ENCODE measurements at regions not wholly inside any gene's neighbourhood (a gene's known extent, or its start where the extent isn't known, plus 50 kb on each side); places are given as distances from the start of the nearest gene placed in this dataset.

GRCh38 chr1:194164755-194165154 is 978.3 kb upstream of the B3GALT2 start:
- H3K9me3 ChIP-seq (ENCODE audit: control insufficient read depth, low read length): no peaks in the 10 kb centered on the region
- H3K36me3 ChIP-seq (ENCODE audit: control insufficient read depth, insufficient read depth, low read length): no peaks in the 10 kb centered on the region
- no CpG with 5 or more reads among the region's 1 CpG for WGBS, 2 experiments (ENCODE audit: insufficient coverage in 2 of 2)
- H3K4me3 ChIP-seq (ENCODE audit: extremely low read depth, insufficient read depth, low read length, poor library complexity, severe bottlenecking): no peak overlapping the region
- H3K27ac ChIP-seq (ENCODE audit: low read depth, low read length, severe bottlenecking): no peak overlapping the region
- no peaks in the 10 kb centered on the region for H3K4me1 ChIP-seq (ENCODE audit: control insufficient read depth, insufficient read depth, low read length, poor library complexity, severe bottlenecking)

- Histone ChIP-seq H3K4me3 (ENCODE audit: extremely low read depth, insufficient read depth, low read length, poor library complexity, severe bottlenecking) (no peak overlapping the region), H3K27ac (ENCODE audit: low read depth, low read length, severe bottlenecking) (no peak overlapping the region), H3K4me1 (ENCODE audit: control insufficient read depth, insufficient read depth, low read length, poor library complexity, severe bottlenecking) (no peaks in the 10 kb centered on the region), H3K9me3 (ENCODE audit: control insufficient read depth, low read length) (no peaks in the 10 kb centered on the region), H3K36me3 (ENCODE audit: control insufficient read depth, insufficient read depth, low read length) (no peaks in the 10 kb centered on the region)
- 100% methylated on average over 1 of the region's 1 CpG; no CpG with 5 or more reads in 1 of the 2 experiments for WGBS, 2 experiments (ENCODE audit: insufficient coverage in 2 of 2)
Observed at GRCh38 chr1:194161591-194161990, 975.2 kb upstream of the B3GALT2 start.

GRCh38 chr1:194159941-194160340 is 973.5 kb upstream of the B3GALT2 start:
- Histone ChIP-seq H3K27ac (ENCODE audit: low read depth, low read length, severe bottlenecking) (no peak overlapping the region), H3K9me3 (ENCODE audit: control insufficient read depth, low read length) (no peaks in the 10 kb centered on the region), H3K36me3 (ENCODE audit: control insufficient read depth, insufficient read depth, low read length) (no peaks in the 10 kb centered on the region), H3K4me1 (ENCODE audit: control insufficient read depth, insufficient read depth, low read length, poor library complexity, severe bottlenecking) (no peaks in the 10 kb centered on the region), H3K4me3 (ENCODE audit: extremely low read depth, insufficient read depth, low read length, poor library complexity, severe bottlenecking) (no peak overlapping the region)

GRCh38 chr1:194155962-194156361 is 969.5 kb upstream of the B3GALT2 start:
- H3K4me3 ChIP-seq (ENCODE audit: extremely low read depth, insufficient read depth, low read length, poor library complexity, severe bottlenecking): no peak overlapping the region
- no peak overlapping the region for H3K27ac ChIP-seq (ENCODE audit: low read depth, low read length, severe bottlenecking)
- 100% methylated on average over 1 of the region's 3 CpGs; no CpG with 5 or more reads in 1 of the 2 experiments for WGBS, 2 experiments (ENCODE audit: insufficient coverage in 2 of 2)
- H3K9me3 ChIP-seq (ENCODE audit: control insufficient read depth, low read length): no peaks in the 10 kb centered on the region
- H3K36me3 ChIP-seq (ENCODE audit: control insufficient read depth, insufficient read depth, low read length): no peaks in the 10 kb centered on the region
- H3K4me1 ChIP-seq (ENCODE audit: control insufficient read depth, insufficient read depth, low read length, poor library complexity, severe bottlenecking): no peaks in the 10 kb centered on the region

DNA sequence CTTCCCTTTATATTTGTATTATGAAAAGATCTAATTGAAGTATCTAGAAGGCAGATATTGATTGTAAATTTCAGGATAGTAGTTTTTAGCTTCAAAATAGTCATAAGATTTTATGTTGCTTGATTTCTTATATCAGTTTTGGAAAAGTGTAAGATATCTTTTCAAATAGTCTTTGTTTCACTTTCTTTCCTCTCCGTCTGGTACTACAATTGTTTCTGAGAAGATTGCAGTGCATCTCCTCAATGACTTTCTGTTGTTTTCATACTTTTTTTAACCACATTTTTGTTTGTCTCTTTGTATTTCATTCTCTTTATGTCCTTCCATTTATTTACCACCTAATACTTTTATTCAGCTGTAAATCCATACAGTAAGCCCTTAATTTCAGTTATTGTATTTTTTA is 964.6 kb upstream of the B3GALT2 start:
- Histone ChIP-seq H3K9me3 (ENCODE audit: control insufficient read depth, low read length) (no peaks in the 10 kb centered on the region), H3K4me1 (ENCODE audit: control insufficient read depth, insufficient read depth, low read length, poor library complexity, severe bottlenecking) (no peaks in the 10 kb centered on the region), H3K4me3 (ENCODE audit: extremely low read depth, insufficient read depth, low read length, poor library complexity, severe bottlenecking) (no peak overlapping the region), H3K36me3 (ENCODE audit: control insufficient read depth, insufficient read depth, low read length) (no peaks in the 10 kb centered on the region), H3K27ac (ENCODE audit: low read depth, low read length, severe bottlenecking) (no peak overlapping the region)
- no CpG with 5 or more reads among the region's 1 CpG for WGBS, 2 experiments (ENCODE audit: insufficient coverage in 2 of 2)

DNA sequence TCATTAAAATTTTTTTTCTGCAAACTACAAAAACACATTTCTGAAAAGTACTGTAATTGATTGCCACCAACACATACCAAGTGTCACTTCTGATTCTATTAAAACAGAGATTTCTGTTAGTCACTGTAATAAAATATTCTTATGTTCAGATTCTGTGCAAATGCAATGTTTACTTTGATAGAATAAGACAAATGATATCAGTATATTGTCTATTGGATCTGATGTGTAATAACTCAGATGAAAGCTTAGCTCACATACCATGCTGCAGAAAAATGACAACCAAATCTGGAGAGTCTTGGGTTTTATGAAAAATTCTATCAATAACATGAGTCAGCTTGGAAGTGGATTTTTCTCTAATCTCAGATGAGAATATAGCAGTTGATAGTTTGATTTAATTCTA is 963.8 kb upstream of the B3GALT2 start:
- Histone ChIP-seq H3K27ac (ENCODE audit: low read depth, low read length, severe bottlenecking) (no peak overlapping the region), H3K36me3 (ENCODE audit: control insufficient read depth, insufficient read depth, low read length) (no peaks in the 10 kb centered on the region), H3K4me1 (ENCODE audit: control insufficient read depth, insufficient read depth, low read length, poor library complexity, severe bottlenecking) (no peaks in the 10 kb centered on the region), H3K9me3 (ENCODE audit: control insufficient read depth, low read length) (no peaks in the 10 kb centered on the region), H3K4me3 (ENCODE audit: extremely low read depth, insufficient read depth, low read length, poor library complexity, severe bottlenecking) (no peak overlapping the region)

DNA sequence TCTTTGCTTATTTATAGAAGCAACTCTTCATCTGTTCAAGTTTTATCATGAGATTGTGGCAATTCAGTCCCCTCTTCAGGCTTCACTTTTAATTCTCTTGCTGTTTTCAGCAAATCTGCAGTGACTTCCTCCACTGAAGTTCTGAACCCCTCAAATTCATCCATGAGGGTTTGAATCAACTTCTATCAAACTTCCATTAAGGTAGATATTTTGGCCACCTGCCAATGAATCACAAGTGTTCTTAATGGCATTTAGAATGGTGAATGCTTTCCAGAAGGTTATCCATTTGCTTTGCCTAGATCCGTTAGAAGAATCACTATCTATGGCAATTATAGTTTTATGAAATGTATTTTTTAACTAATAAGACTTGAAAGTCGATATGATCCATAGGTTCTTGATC is 946.7 kb upstream of the B3GALT2 start:
- no peak overlapping the region for H3K4me3 ChIP-seq (ENCODE audit: extremely low read depth, insufficient read depth, low read length, poor library complexity, severe bottlenecking)
- 100% methylated on average over 1 of the region's 2 CpGs; no CpG with 5 or more reads in 1 of the 2 experiments for WGBS, 2 experiments (ENCODE audit: insufficient coverage in 2 of 2)
- no peak overlapping the region for H3K27ac ChIP-seq (ENCODE audit: low read depth, low read length, severe bottlenecking)
- H3K4me1 ChIP-seq (ENCODE audit: control insufficient read depth, insufficient read depth, low read length, poor library complexity, severe bottlenecking): no peaks in the 10 kb centered on the region
- no peaks in the 10 kb centered on the region for H3K9me3 ChIP-seq (ENCODE audit: control insufficient read depth, low read length)
- H3K36me3 ChIP-seq (ENCODE audit: control insufficient read depth, insufficient read depth, low read length): no peaks in the 10 kb centered on the region

GRCh38 chr1:194118086-194118485 is 931.7 kb upstream of the B3GALT2 start:
- Histone ChIP-seq H3K4me3 (ENCODE audit: extremely low read depth, insufficient read depth, low read length, poor library complexity, severe bottlenecking) (no peak overlapping the region), H3K4me1 (ENCODE audit: control insufficient read depth, insufficient read depth, low read length, poor library complexity, severe bottlenecking) (no peaks in the 10 kb centered on the region), H3K9me3 (ENCODE audit: control insufficient read depth, low read length) (no peaks in the 10 kb centered on the region), H3K27ac (ENCODE audit: low read depth, low read length, severe bottlenecking) (no peak overlapping the region), H3K36me3 (ENCODE audit: control insufficient read depth, insufficient read depth, low read length) (no peaks in the 10 kb centered on the region)
- 94 to 95% methylated on average over 18 to 19 of the region's 22 CpGs for WGBS, 2 experiments (ENCODE audit: insufficient coverage in 2 of 2)

GRCh38 chr1:194117582-194117981 is 931.2 kb upstream of the B3GALT2 start:
- H3K9me3 ChIP-seq (ENCODE audit: control insufficient read depth, low read length): no peaks in the 10 kb centered on the region
- 54 to 69% methylated on average over 3 to 6 of the region's 8 CpGs for WGBS, 2 experiments (ENCODE audit: insufficient coverage in 2 of 2)
- no peaks in the 10 kb centered on the region for H3K4me1 ChIP-seq (ENCODE audit: control insufficient read depth, insufficient read depth, low read length, poor library complexity, severe bottlenecking)
- no peak overlapping the region for H3K4me3 ChIP-seq (ENCODE audit: extremely low read depth, insufficient read depth, low read length, poor library complexity, severe bottlenecking)
- no peak overlapping the region for H3K27ac ChIP-seq (ENCODE audit: low read depth, low read length, severe bottlenecking)
- H3K36me3 ChIP-seq (ENCODE audit: control insufficient read depth, insufficient read depth, low read length): no peaks in the 10 kb centered on the region

DNA sequence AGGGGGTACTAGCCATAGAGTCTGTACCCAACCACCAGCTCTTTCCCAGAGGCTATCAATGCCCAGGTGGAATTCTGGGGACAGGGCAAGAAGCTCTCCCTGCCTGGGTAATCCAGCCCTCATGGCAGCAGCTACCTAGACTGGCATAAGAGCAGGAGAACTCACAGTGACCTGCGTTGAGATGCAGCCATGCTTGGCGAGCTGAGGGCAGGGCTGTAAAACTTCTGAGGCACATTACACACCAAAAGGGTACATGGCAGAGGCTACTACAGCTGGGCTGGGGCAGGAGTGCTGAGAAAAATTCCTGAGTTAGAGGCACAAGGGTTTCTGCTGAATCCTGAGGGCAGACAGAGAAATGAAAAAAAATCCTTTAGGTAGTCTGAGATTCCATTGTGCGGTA is 927.9 kb upstream of the B3GALT2 start:
- Histone ChIP-seq H3K27ac (ENCODE audit: low read depth, low read length, severe bottlenecking) (no peak overlapping the region), H3K4me1 (ENCODE audit: control insufficient read depth, insufficient read depth, low read length, poor library complexity, severe bottlenecking) (no peaks in the 10 kb centered on the region), H3K9me3 (ENCODE audit: control insufficient read depth, low read length) (no peaks in the 10 kb centered on the region), H3K36me3 (ENCODE audit: control insufficient read depth, insufficient read depth, low read length) (no peaks in the 10 kb centered on the region), H3K4me3 (ENCODE audit: extremely low read depth, insufficient read depth, low read length, poor library complexity, severe bottlenecking) (no peak overlapping the region)
- WGBS, 2 experiments (ENCODE audit: insufficient coverage in 2 of 2): 50 to 60% methylated on average over 3 of the region's 3 CpGs

GRCh38 chr1:194105381-194105780 is 919.0 kb upstream of the B3GALT2 start:
- 100% methylated on average over 1 of the region's 2 CpGs; no CpG with 5 or more reads in 1 of the 2 experiments for WGBS, 2 experiments (ENCODE audit: insufficient coverage in 2 of 2)
- Histone ChIP-seq H3K36me3 (ENCODE audit: control insufficient read depth, insufficient read depth, low read length) (no peaks in the 10 kb centered on the region), H3K4me1 (ENCODE audit: control insufficient read depth, insufficient read depth, low read length, poor library complexity, severe bottlenecking) (no peaks in the 10 kb centered on the region), H3K27ac (ENCODE audit: low read depth, low read length, severe bottlenecking) (no peak overlapping the region), H3K4me3 (ENCODE audit: extremely low read depth, insufficient read depth, low read length, poor library complexity, severe bottlenecking) (no peak overlapping the region), H3K9me3 (ENCODE audit: control insufficient read depth, low read length) (no peaks in the 10 kb centered on the region)
